ENCODE measurements at regions not wholly inside any gene's neighbourhood (a gene's known extent, or its start where the extent isn't known, plus 50 kb on each side); places are given as distances from the start of the nearest gene placed in this dataset.

DNA sequence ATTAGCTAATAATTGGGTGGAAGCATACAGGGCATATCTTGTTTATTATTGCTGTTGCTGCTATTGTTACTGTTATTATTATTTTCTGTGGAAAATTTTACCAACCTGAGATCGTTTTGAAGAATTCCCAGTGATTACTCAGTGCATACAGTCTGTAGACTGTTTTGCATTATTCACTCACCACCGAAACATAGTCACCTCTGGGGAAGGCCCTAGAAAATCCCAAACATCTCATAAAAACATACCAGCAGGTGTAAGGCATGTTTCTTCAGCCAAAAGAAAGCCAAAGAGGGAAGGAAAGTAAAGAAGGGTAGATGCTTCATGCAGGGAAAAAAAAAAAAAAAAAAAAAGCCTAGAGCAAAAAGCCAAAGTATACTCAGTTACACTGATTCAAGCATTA lies 647.7 kb downstream of the BCL11A start:
- Histone ChIP-seq H3K4me2 (ENCODE audit: low read depth, low read length) (no peak overlapping the region), H3K36me3 (replicated peaks; ENCODE audit: insufficient read depth, low read length) (no peaks in the 10 kb centered on the region), H3K27ac (ENCODE audit: low read length) (no peak overlapping the region), H3K79me2 (ENCODE audit: low read length) (no peaks in the 10 kb centered on the region), H3K4me3 (ENCODE audit: low read length) (no peak overlapping the region), H2AFZ (ENCODE audit: low read length) (no peak overlapping the region), H3F3A (ENCODE audit: insufficient read depth, low read length) (no peaks in the 10 kb centered on the region), H3K9ac (ENCODE audit: low read length) (no peak overlapping the region), H3K27me3 (replicated peaks; ENCODE audit: insufficient read depth, low read length) (no peaks in the 10 kb centered on the region), H3K4me1 (ENCODE audit: low read length) (no peaks in the 10 kb centered on the region), H4K20me1 (ENCODE audit: insufficient read depth, low read length) (no peaks in the 10 kb centered on the region), H3K9me2 (replicated peaks; ENCODE audit: insufficient read depth, low read length) (no peaks in the 10 kb centered on the region), H3K9me3 (replicated peaks; ENCODE audit: insufficient read depth, low read length) (no peaks in the 10 kb centered on the region)
- TF ChIP-seq EZH2phosphoT487 (IDR thresholded peaks at IDR 0.05; ENCODE audit: low read length), result no peak
- no peak for TF ChIP-seq EZH2 (optimal IDR thresholded peaks at IDR 0.05; ENCODE audit: low read depth, low read length)
- TF ChIP-seq, protein P1, sequence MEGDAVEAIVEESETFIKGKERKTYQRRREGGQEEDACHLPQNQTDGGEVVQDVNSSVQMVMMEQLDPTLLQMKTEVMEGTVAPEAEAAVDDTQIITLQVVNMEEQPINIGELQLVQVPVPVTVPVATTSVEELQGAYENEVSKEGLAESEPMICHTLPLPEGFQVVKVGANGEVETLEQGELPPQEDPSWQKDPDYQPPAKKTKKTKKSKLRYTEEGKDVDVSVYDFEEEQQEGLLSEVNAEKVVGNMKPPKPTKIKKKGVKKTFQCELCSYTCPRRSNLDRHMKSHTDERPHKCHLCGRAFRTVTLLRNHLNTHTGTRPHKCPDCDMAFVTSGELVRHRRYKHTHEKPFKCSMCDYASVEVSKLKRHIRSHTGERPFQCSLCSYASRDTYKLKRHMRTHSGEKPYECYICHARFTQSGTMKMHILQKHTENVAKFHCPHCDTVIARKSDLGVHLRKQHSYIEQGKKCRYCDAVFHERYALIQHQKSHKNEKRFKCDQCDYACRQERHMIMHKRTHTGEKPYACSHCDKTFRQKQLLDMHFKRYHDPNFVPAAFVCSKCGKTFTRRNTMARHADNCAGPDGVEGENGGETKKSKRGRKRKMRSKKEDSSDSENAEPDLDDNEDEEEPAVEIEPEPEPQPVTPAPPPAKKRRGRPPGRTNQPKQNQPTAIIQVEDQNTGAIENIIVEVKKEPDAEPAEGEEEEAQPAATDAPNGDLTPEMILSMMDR (IDR thresholded peaks at IDR 0.05; ENCODE audit: low read length), result no peak
- DNase-seq, result no peak

DNA sequence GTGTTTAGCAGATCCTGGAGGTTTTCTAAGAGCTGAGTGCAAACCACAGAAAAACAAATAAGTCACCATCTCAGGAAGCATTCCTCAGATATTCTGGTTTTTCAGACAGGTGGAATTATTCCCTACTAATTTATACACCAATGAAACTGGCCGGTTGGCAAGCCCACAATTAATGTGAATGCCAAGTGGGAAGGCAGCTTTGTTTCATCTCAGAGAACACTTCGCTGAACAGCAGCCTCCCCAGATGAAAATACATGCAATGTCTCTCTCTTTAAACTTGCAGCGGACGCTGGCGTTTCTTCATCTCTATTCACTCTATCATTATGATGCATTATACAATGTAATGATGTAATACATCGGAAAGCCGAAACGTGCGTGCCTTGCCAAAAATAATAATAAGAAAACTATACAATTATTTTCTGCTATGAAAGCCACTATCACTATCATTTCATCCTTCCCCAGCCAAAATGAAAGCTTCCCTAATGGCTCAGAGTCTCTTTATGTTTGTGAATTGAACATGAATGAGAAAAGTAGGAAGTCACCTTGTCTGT lies 649.4 kb downstream of the BCL11A start:
- DNase-seq, result no peak
- no peak overlapping the region for H3K4me2 ChIP-seq (ENCODE audit: low read depth, low read length)
- H3K27ac ChIP-seq (ENCODE audit: low read length), result no peak overlapping the region
- no peak overlapping the region for H3K4me3 ChIP-seq (ENCODE audit: low read length)
- H3K4me1 ChIP-seq (ENCODE audit: low read length), result no peaks in the 10 kb centered on the region
- H3K36me3 ChIP-seq (replicated peaks; ENCODE audit: insufficient read depth, low read length), result no peaks in the 10 kb centered on the region
- no peaks in the 10 kb centered on the region for H3K79me2 ChIP-seq (ENCODE audit: low read length)
- H3F3A ChIP-seq (ENCODE audit: insufficient read depth, low read length), result no peaks in the 10 kb centered on the region
- no peak overlapping the region for H3K9ac ChIP-seq (ENCODE audit: low read length)
- TF ChIP-seq, protein P1 (IDR thresholded peaks at IDR 0.05; ENCODE audit: low read length), result no peak
- TF ChIP-seq EZH2 (optimal IDR thresholded peaks at IDR 0.05; ENCODE audit: low read depth, low read length) (no peak), EZH2phosphoT487 (IDR thresholded peaks at IDR 0.05; ENCODE audit: low read length) (no peak)
- H4K20me1 ChIP-seq (ENCODE audit: insufficient read depth, low read length), result no peaks in the 10 kb centered on the region
- H3K9me3 ChIP-seq (replicated peaks; ENCODE audit: insufficient read depth, low read length), result no peaks in the 10 kb centered on the region
- no peaks in the 10 kb centered on the region for H3K9me2 ChIP-seq (replicated peaks; ENCODE audit: insufficient read depth, low read length)
- H2AFZ ChIP-seq (ENCODE audit: low read length), result no peak overlapping the region
- H3K27me3 ChIP-seq (replicated peaks; ENCODE audit: insufficient read depth, low read length), result no peaks in the 10 kb centered on the region

DNA sequence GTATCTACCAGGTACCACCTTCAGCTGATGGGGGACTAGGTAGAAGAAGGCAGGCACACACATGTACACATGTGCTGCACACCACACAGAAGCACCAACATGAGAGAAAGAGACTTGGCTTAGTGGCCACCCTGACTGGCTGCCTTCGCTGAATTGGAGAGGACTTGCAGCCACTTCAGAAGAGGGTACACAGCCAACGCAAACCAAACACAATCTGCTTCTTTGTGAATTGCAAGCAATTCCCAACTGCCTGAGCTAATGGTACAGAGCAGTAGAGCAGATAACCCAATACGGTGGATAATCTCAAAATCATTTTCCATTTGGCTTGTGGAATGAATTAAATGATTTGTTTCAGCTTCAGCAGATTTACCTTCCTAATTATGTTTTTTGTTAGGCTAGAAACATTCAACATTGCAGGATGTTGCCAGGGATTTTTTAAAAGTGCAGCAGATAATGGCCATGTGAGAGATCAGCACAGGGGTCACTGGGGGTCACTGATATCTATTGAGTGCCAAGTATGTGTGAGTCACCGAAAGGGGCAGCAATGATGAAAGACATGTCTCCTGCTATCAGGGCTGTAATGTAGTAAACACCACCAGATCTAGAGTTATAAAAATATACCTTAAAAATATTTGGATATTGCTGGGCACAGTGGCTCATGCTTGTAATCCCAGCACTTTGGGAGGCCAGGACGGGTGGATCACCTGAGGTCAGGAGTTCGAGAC lies 652.6 kb downstream of the BCL11A start:
- TF ChIP-seq, protein P1 (IDR thresholded peaks at IDR 0.05; ENCODE audit: low read length), result no peak
- no peak for TF ChIP-seq EZH2 (optimal IDR thresholded peaks at IDR 0.05; ENCODE audit: low read depth, low read length)
- TF ChIP-seq EZH2phosphoT487 (IDR thresholded peaks at IDR 0.05; ENCODE audit: low read length), result no peak
- Histone ChIP-seq H3F3A (ENCODE audit: insufficient read depth, low read length) (no peaks in the 10 kb centered on the region), H3K27me3 (replicated peaks; ENCODE audit: insufficient read depth, low read length) (no peaks in the 10 kb centered on the region), H3K27ac (ENCODE audit: low read length) (no peak overlapping the region), H3K9me3 (replicated peaks; ENCODE audit: insufficient read depth, low read length) (no peaks in the 10 kb centered on the region), H4K20me1 (ENCODE audit: insufficient read depth, low read length) (no peaks in the 10 kb centered on the region), H3K79me2 (ENCODE audit: low read length) (no peaks in the 10 kb centered on the region), H3K4me2 (ENCODE audit: low read depth, low read length) (no peak overlapping the region), H3K4me3 (ENCODE audit: low read length) (no peak overlapping the region), H3K9me2 (replicated peaks; ENCODE audit: insufficient read depth, low read length) (no peaks in the 10 kb centered on the region), H3K4me1 (ENCODE audit: low read length) (no peaks in the 10 kb centered on the region), H3K9ac (ENCODE audit: low read length) (no peak overlapping the region), H2AFZ (ENCODE audit: low read length) (no peak overlapping the region), H3K36me3 (replicated peaks; ENCODE audit: insufficient read depth, low read length) (no peaks in the 10 kb centered on the region)
- DNase-seq, result no peak

Data from MM.1S (cell line).